HG02610 (cell line): ENCODE measurements at regions not wholly inside any gene's neighbourhood (a gene's known extent, or its start where the extent isn't known, plus 50 kb on each side); places are given as distances from the start of the nearest gene placed in this dataset.

Experiments
- ATAC-seq: cut with Tn5 transposase; IDR thresholded peaks from one replicate; pipeline ENCODE4 v1.9.1; 2021; ENCODE audit warnings: mild to moderate bottlenecking, moderate library complexity; ENCODE audit not compliant: unreplicated experiment

GRCh38 chr1:234710936-234711724 is 101.2 kb upstream of the IRF2BP2 start:
- ATAC-seq: no peak

GRCh38 chr1:234710381-234710780 is 100.4 kb upstream of the IRF2BP2 start:
- no peak for ATAC-seq

DNA sequence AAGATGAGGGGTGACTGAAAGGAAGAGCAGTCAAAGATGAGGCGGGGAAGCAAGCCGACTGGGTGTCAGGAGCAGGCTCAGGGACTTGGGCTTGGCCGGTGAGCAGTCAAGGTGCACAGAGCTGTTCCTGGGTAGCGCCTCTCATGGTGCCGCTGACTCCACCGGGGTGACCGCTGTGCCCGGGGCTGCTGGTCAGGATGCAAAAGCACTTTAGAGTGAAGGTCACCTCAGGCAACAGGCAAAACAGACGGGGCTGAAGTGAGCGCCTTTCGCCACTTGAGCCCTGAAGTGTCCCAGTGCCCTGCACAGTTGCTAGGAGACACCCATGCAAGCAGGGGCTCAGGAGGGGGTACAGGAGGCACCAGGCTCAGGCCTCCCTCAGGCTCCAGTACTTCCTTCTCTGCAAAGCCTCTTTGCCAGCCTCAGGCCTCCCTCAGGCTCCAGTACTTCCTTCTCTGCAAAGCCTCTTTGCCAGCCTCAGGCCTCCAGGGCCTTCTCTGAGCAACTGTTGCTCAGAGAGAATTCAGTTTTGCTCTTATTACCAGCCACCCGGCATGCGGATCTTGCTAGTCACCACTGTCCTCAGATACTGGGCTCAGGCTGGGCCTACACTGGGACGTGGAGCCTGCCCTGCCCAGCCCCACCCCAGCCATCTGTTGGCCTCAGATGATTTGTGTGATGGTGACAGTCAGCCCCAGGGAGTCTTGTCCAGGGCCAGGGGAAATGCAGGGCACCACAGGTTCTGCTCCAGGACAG is 99.7 kb upstream of the IRF2BP2 start:
- no peak for ATAC-seq

DNA sequence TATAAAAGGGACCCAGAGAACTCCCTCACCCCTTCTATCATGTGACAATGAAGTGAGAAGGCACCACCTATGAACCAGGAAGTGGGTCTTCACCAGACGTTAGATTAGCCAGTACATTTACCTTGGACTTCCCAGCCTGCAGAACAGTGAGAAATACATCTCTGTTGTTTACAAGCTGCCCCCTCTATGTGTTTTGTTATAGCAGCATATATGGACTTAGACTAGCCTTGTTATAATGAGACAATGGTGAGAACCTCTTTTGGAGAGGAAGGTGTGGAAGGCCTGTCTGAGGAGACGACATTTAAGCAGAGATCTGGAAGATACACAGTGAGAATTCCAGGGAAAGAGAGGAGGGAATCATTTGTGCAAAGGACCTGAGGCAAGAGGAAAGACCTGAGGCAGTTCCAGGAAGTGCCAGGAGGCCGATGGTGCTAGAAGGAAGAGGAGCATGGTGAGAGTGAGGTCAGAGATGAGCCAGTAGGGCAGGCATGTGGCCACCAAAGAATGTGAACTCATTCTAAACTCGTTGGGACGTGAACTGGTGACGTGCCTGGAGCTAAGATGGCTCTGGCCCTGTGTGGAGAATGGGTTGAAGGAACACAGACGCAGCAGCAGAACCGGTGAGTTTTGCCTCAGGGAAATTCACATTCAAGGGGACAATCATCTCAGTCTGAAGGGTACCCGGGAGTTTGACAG is 98.9 kb upstream of the IRF2BP2 start:
- ATAC-seq: no peak

GRCh38 chr1:234707641-234708040 is 97.7 kb upstream of the IRF2BP2 start:
- no peak for ATAC-seq

DNA sequence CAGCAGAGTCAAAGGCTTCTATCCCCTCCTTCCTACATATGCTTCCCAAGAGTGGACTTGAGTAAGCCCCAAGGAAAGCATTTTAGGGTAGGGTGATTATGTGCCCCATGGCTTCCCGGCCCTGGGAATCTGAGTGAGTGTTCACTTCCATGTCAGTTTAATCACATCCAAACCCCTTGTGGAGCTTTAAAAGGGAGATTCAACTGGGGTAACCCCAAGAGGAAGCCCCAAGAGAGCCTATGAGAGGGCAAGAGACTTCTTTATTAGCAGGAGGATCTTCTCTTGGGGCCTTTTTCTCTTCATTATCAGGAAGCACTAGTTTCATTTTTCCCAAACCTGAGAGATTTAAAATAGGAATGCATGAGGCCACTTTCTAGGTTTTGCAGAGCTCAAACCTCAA is 97.0 kb upstream of the IRF2BP2 start:
- no peak for ATAC-seq

DNA sequence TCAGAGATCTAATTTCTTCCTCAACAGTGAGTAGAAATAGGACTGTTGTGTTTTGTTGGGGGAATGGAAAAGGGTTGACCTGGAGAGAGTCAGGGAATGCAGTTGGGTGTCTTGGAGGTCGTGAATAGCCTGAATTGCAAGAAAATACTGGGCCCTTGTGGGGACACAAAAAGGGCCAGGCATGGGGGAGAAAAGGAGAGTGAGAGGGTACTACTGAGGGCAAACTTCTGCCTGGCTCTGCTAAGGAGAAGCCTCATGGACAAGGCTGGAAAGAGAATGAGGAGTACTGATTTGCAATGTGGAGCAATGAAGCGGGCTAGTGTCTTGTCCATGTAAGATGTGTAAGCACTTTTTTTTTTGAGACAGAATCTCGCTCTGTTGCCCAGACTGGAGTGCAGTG is 96.2 kb upstream of the IRF2BP2 start:
- no peak for ATAC-seq

DNA sequence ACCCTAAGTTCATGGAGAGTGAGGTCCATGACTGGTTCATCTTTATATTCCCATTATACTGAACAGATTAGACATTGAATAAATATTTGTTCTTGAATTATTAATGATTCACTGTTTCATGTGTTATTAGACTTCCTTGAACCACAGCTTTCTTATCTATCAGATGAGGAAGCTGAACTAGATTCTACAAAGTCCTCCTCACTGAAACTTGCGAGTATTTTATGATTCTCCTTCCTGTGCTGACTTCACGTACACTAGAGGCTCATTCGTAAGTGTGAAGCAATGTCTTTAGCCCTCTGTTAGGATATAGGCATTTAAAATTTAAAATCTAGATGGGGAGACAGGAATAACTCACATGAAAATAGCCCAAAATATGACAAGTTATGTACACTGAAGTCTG is 95.6 kb upstream of the IRF2BP2 start:
- ATAC-seq: no peak

GRCh38 chr1:234704106-234704887 is 94.3 kb upstream of the IRF2BP2 start:
- no peak for ATAC-seq

GRCh38 chr1:234702342-234703000 is 92.5 kb upstream of the IRF2BP2 start:
- no peak for ATAC-seq

- ATAC-seq: no peak
These were observed 91.9 kb upstream of the IRF2BP2 start for GRCh38 chr1:234701737-234702341.

- ATAC-seq: peak; percentile 78
These were observed 90.1 kb upstream of the IRF2BP2 start for GRCh38 chr1:234699795-234700665.

- no peak for ATAC-seq
These were observed 88.7 kb upstream of the IRF2BP2 start for GRCh38 chr1:234698686-234699085.

GRCh38 chr1:234697741-234698140 is 87.8 kb upstream of the IRF2BP2 start:
- ATAC-seq: no peak

- ATAC-seq: no peak
These were observed 87.0 kb upstream of the IRF2BP2 start for GRCh38 chr1:234697015-234697414.

GRCh38 chr1:234696148-234696576 is 86.2 kb upstream of the IRF2BP2 start:
- ATAC-seq: peak; percentile 49

DNA sequence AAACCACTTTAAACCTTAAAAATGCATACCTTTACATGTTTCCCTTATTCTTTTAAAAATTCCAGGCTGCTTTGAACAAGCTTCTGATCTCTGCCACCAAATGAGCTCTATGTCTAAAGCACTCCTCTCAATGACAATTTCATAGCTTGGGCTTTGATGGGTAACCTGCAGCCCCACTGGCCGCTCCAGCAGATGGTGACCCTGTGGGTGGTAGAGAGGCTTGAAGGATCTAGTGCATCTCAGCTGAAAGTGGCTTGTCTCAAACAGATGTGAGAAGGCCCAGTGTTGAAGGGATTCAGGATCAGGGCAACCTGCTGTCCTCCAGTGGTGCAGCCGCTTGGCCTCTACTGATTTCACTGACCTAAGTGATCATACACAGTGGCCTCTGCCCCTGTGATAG is 84.7 kb upstream of the IRF2BP2 start:
- ATAC-seq: no peak

GRCh38 chr1:234692966-234693580 is 83.1 kb upstream of the IRF2BP2 start:
- no peak for ATAC-seq

- no peak for ATAC-seq
These were observed 81.6 kb upstream of the IRF2BP2 start for GRCh38 chr1:234691567-234691966.
